ENCODE measurements at regions not wholly inside any gene's neighbourhood (a gene's known extent, or its start where the extent isn't known, plus 50 kb on each side); places are given as distances from the start of the nearest gene placed in this dataset.
"Not testable (repeated sequence)": the region's sequence is repeated elsewhere in the genome, so short reads cannot be mapped to it uniquely, and the experiment has no call there.

- not testable (repeated sequence) for TF ChIP-seq ZNF274 (IDR thresholded peaks at IDR 0.05; ENCODE audit: low read depth, low read length); YY1 (IDR thresholded peaks at IDR 0.05; ENCODE audit: insufficient read depth, insufficient read length); SUZ12 (IDR thresholded peaks at IDR 0.05; ENCODE audit: extremely low read depth, insufficient read depth, insufficient read length)
Observed at GRCh38 chr10:2883983-2884540, 183.3 kb upstream of the PFKP start.

Data from NT2/D1 (cell line).